ENCODE measurements at regions not wholly inside any gene's neighbourhood (a gene's known extent, or its start where the extent isn't known, plus 50 kb on each side); places are given as distances from the start of the nearest gene placed in this dataset.

DNA sequence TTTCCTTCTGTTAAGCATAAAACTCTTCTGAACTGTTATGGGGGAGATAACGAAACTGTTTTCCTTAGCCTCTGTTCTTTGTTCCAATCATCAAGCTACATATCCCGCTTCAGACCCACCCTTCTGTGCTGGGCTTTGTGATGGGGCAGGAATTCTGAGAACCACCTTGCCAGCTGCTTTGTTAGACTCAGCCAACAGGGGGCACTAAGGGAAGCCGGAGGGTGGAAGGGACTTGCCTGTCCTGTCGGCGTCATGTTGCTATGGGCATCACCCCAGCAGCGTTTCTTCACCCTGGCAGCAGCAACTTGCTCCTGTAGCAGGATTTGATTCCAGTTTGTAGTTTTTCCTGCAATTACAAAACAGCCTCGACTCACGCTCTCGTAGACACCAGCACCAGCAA is 169.1 kb downstream of the CAAP1 start:
- no peak overlapping the region for H3K4me3 ChIP-seq (ENCODE audit: low read depth, low read length)
- H3K9me3 ChIP-seq (ENCODE audit: control insufficient read depth, insufficient read depth, low read depth, low read length), result no peaks in the 10 kb centered on the region
- ChIA-PET POLR2A (no interaction called here), CTCF (interaction anchor here (0.6 to 1.6 kb wide), 11 partner anchors 8 to 235 kb away, joined by 3 to 9 read pairs (median 3); no protein-coding TSS in a partner anchor)
- peaks cover 5% of the 10 kb centered on the region; the same call in 1 of the 2 replicates for H3K4me1 ChIP-seq (ENCODE audit: control insufficient read depth, insufficient read depth, low read length)
- no peak for TF ChIP-seq ZIC2 (tag by site-specific recombination; IDR thresholded peaks at IDR 0.05)
- no peak for TF ChIP-seq SCRT1 (tag by site-specific recombination; IDR thresholded peaks at IDR 0.05; ENCODE audit: borderline replicate concordance)
- TF ChIP-seq GLIS2 (tag by site-specific recombination; IDR thresholded peaks at IDR 0.05), result 0 out of 2 replicates have a peak, but pooled peaks have one; percentile 21
- TF ChIP-seq ZNF169 (tag by site-specific recombination; IDR thresholded peaks at IDR 0.05), result no peak
- TF ChIP-seq ZNF623 (tag by site-specific recombination; IDR thresholded peaks at IDR 0.05), result no peak
- TF ChIP-seq, protein P1, sequence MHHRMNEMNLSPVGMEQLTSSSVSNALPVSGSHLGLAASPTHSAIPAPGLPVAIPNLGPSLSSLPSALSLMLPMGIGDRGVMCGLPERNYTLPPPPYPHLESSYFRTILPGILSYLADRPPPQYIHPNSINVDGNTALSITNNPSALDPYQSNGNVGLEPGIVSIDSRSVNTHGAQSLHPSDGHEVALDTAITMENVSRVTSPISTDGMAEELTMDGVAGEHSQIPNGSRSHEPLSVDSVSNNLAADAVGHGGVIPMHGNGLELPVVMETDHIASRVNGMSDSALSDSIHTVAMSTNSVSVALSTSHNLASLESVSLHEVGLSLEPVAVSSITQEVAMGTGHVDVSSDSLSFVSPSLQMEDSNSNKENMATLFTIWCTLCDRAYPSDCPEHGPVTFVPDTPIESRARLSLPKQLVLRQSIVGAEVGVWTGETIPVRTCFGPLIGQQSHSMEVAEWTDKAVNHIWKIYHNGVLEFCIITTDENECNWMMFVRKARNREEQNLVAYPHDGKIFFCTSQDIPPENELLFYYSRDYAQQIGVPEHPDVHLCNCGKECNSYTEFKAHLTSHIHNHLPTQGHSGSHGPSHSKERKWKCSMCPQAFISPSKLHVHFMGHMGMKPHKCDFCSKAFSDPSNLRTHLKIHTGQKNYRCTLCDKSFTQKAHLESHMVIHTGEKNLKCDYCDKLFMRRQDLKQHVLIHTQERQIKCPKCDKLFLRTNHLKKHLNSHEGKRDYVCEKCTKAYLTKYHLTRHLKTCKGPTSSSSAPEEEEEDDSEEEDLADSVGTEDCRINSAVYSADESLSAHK (tag by site-specific recombination; IDR thresholded peaks at IDR 0.05), result peak; percentile 66
- TF ChIP-seq ZNF2 (tag by site-specific recombination; IDR thresholded peaks at IDR 0.05), result no peak
- no peak for TF ChIP-seq SCRT2 (tag by site-specific recombination; IDR thresholded peaks at IDR 0.05)
- TF ChIP-seq OSR2 (tag by site-specific recombination; IDR thresholded peaks at IDR 0.05), result no peak
- TF ChIP-seq, protein P2, sequence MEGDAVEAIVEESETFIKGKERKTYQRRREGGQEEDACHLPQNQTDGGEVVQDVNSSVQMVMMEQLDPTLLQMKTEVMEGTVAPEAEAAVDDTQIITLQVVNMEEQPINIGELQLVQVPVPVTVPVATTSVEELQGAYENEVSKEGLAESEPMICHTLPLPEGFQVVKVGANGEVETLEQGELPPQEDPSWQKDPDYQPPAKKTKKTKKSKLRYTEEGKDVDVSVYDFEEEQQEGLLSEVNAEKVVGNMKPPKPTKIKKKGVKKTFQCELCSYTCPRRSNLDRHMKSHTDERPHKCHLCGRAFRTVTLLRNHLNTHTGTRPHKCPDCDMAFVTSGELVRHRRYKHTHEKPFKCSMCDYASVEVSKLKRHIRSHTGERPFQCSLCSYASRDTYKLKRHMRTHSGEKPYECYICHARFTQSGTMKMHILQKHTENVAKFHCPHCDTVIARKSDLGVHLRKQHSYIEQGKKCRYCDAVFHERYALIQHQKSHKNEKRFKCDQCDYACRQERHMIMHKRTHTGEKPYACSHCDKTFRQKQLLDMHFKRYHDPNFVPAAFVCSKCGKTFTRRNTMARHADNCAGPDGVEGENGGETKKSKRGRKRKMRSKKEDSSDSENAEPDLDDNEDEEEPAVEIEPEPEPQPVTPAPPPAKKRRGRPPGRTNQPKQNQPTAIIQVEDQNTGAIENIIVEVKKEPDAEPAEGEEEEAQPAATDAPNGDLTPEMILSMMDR (tag by site-specific recombination; IDR thresholded peaks at IDR 0.05), result peak; percentile 82
- no peak for TF ChIP-seq ZNF501 (tag by site-specific recombination; IDR thresholded peaks at IDR 0.05)
- no peak overlapping the region for H3K27ac ChIP-seq (ENCODE audit: extremely low read depth, low read depth, low read length)
- no peaks in the 10 kb centered on the region for H3K36me3 ChIP-seq (ENCODE audit: control insufficient read depth in 2 of 2, insufficient read depth in 1 of 2, low read length in 2 of 2)

DNA sequence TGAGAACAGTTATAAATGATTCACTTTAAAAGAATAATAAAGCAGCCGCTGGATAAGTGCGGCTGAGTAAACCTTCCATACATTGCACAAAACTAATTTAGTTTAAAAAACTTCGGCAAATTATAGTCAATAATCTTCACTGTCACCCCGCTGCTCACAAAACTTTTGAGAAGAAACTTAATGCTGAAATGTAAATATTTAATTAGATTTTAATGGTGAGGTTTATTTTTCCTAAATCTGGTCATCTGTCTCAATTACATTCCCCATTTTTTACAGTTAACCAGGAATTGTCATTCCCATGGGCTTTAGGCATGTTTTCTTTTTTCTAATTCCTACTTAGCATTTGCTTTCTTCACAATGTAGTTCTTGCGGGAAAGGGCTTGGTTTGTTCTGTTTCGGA is 169.8 kb downstream of the CAAP1 start:
- no peak overlapping the region for H3K4me3 ChIP-seq (ENCODE audit: low read depth, low read length)
- TF ChIP-seq ZNF16 (tag by site-specific recombination; IDR thresholded peaks at IDR 0.05; ENCODE audit: low read depth), result no peak
- TF ChIP-seq ZNF23 (tag by site-specific recombination; IDR thresholded peaks at IDR 0.05; ENCODE audit: borderline replicate concordance), result no peak
- no peak for TF ChIP-seq KLF1 (tag by site-specific recombination; IDR thresholded peaks at IDR 0.05)
- TF ChIP-seq ZNF24 (tag by site-specific recombination; IDR thresholded peaks at IDR 0.05), result no peak
- TF ChIP-seq, protein P3, sequence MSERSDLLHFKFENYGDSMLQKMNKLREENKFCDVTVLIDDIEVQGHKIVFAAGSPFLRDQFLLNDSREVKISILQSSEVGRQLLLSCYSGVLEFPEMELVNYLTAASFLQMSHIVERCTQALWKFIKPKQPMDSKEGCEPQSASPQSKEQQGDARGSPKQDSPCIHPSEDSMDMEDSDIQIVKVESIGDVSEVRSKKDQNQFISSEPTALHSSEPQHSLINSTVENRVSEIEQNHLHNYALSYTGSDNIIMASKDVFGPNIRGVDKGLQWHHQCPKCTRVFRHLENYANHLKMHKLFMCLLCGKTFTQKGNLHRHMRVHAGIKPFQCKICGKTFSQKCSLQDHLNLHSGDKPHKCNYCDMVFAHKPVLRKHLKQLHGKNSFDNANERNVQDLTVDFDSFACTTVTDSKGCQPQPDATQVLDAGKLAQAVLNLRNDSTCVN (tag by site-specific recombination; optimal IDR thresholded peaks at IDR 0.05), result no peak
- TF ChIP-seq, protein P4, sequence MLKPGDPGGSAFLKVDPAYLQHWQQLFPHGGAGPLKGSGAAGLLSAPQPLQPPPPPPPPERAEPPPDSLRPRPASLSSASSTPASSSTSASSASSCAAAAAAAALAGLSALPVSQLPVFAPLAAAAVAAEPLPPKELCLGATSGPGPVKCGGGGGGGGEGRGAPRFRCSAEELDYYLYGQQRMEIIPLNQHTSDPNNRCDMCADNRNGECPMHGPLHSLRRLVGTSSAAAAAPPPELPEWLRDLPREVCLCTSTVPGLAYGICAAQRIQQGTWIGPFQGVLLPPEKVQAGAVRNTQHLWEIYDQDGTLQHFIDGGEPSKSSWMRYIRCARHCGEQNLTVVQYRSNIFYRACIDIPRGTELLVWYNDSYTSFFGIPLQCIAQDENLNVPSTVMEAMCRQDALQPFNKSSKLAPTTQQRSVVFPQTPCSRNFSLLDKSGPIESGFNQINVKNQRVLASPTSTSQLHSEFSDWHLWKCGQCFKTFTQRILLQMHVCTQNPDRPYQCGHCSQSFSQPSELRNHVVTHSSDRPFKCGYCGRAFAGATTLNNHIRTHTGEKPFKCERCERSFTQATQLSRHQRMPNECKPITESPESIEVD (tag by site-specific recombination; IDR thresholded peaks at IDR 0.05), result peak; percentile 60
- no peak for TF ChIP-seq ZNF37A (tag by site-specific recombination; IDR thresholded peaks at IDR 0.05)
- TF ChIP-seq, protein P5, sequence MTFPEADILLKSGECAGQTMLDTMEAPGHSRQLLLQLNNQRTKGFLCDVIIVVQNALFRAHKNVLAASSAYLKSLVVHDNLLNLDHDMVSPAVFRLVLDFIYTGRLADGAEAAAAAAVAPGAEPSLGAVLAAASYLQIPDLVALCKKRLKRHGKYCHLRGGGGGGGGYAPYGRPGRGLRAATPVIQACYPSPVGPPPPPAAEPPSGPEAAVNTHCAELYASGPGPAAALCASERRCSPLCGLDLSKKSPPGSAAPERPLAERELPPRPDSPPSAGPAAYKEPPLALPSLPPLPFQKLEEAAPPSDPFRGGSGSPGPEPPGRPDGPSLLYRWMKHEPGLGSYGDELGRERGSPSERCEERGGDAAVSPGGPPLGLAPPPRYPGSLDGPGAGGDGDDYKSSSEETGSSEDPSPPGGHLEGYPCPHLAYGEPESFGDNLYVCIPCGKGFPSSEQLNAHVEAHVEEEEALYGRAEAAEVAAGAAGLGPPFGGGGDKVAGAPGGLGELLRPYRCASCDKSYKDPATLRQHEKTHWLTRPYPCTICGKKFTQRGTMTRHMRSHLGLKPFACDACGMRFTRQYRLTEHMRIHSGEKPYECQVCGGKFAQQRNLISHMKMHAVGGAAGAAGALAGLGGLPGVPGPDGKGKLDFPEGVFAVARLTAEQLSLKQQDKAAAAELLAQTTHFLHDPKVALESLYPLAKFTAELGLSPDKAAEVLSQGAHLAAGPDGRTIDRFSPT (tag by site-specific recombination; IDR thresholded peaks at IDR 0.05), result no peak
- TF ChIP-seq TRIM28 (IDR thresholded peaks at IDR 0.05; ENCODE audit: borderline replicate concordance, low read length), result no peak
- TF ChIP-seq HOXA7 (CRISPR knock-in tag; IDR thresholded peaks at IDR 0.05; ENCODE audit: borderline replicate concordance), result no peak
- TF ChIP-seq ZNF2 (tag by site-specific recombination; IDR thresholded peaks at IDR 0.05), result no peak
- TF ChIP-seq, protein P6, sequence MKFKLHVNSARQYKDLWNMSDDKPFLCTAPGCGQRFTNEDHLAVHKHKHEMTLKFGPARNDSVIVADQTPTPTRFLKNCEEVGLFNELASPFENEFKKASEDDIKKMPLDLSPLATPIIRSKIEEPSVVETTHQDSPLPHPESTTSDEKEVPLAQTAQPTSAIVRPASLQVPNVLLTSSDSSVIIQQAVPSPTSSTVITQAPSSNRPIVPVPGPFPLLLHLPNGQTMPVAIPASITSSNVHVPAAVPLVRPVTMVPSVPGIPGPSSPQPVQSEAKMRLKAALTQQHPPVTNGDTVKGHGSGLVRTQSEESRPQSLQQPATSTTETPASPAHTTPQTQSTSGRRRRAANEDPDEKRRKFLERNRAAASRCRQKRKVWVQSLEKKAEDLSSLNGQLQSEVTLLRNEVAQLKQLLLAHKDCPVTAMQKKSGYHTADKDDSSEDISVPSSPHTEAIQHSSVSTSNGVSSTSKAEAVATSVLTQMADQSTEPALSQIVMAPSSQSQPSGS (tag by site-specific recombination; IDR thresholded peaks at IDR 0.05; ENCODE audit: low read depth), result no peak
- TF ChIP-seq ZSCAN23 (tag by site-specific recombination; IDR thresholded peaks at IDR 0.05), result no peak
- TF ChIP-seq OVOL3 (tag by site-specific recombination; IDR thresholded peaks at IDR 0.05), result 0 out of 2 replicates have a peak, but pooled peaks have one; percentile 35
- no peak for TF ChIP-seq ZNF521 (tag by site-specific recombination; IDR thresholded peaks at IDR 0.05)
- no peak for TF ChIP-seq GFI1B (tag by site-specific recombination; IDR thresholded peaks at IDR 0.05)
- H3K9me3 ChIP-seq (ENCODE audit: control insufficient read depth, insufficient read depth, low read depth, low read length), result no peaks in the 10 kb centered on the region
- POLR2A ChIA-PET, result no interaction called here
- CTCF ChIA-PET, result interaction anchor here (0.5 to 1.4 kb wide), 6 partner anchors 11 to 236 kb away, joined by 3 to 9 read pairs (median 3); no protein-coding TSS in a partner anchor
- H3K4me1 ChIP-seq (ENCODE audit: control insufficient read depth, insufficient read depth, low read length), result peaks cover 5% of the 10 kb centered on the region; the same call in 1 of the 2 replicates
- no peaks in the 10 kb centered on the region for H3K36me3 ChIP-seq (ENCODE audit: control insufficient read depth in 2 of 2, insufficient read depth in 1 of 2, low read length in 2 of 2)
- H3K27ac ChIP-seq (ENCODE audit: extremely low read depth, low read depth, low read length), result no peak overlapping the region

Measured in HEK293 (cell line).